K562 (cell line): ENCODE measurements at regions not wholly inside any gene's neighbourhood (a gene's known extent, or its start where the extent isn't known, plus 50 kb on each side); places are given as distances from the start of the nearest gene placed in this dataset.

Experiments used
- ARID4B ChIP-seq: sonication (generic); formaldehyde crosslinking; IDR thresholded peaks from 2 replicates; pipeline ENCODE4 v1.8.0; 2022; ENCODE audit warnings: mild to moderate bottlenecking, missing genetic modification reagents
- BDP1 ChIP-seq: IDR thresholded peaks from 3 replicates; pipeline ENCODE4 v1.6.1; 2011; ENCODE audit not compliant: insufficient read length, insufficient read depth
- CBFA2T3 ChIP-seq: fragments of 450-650 bp; IDR thresholded peaks from 2 replicates; pipeline ENCODE4 v1.6.1; 2017
- CEBPB ChIP-seq: fragments of 450-650 bp; IDR thresholded peaks from 2 replicates; pipeline ENCODE4 v1.6.1; 2016; ENCODE audit warnings: missing genetic modification characterization, missing compliant biosample characterization
- CXXC5 ChIP-seq: fragments of 250-450 bp; sonication (Bioruptor Pico); IDR thresholded peaks from 2 replicates; pipeline ENCODE4 v1.8.0; 2022; ENCODE audit warnings: inconsistent platforms, mild to moderate bottlenecking, moderate library complexity
- ESRRA ChIP-seq: fragments of 450-650 bp; IDR thresholded peaks from 2 replicates; pipeline ENCODE4 v1.6.1; 2014; ENCODE audit warnings: low read depth, mild to moderate bottlenecking, moderate library complexity, borderline replicate concordance
- FOXO4 ChIP-seq: fragments of 450-650 bp; formaldehyde crosslinking; IDR thresholded peaks from 2 replicates; pipeline ENCODE4 v1.4.0; 2020; ENCODE audit warnings: mild to moderate bottlenecking, moderate library complexity
- HDAC1 ChIP-seq, 2 experiments: fragments of 450-650 bp; IDR thresholded peaks; 2 replicates each; pipeline ENCODE4 v1.6.1; 2016 to 2017; ENCODE audit warnings: inconsistent platforms in 1 of 2, mild to moderate bottlenecking in 1 of 2, moderate library complexity in 1 of 2
- HMGN3 ChIP-seq: IDR thresholded peaks from 2 replicates; pipeline ENCODE4 v1.6.1; 2011; ENCODE audit warnings: borderline replicate concordance, low read depth, mild to moderate bottlenecking, mixed read lengths, low read length; ENCODE audit not compliant: insufficient read length; ENCODE audit errors: extremely low read depth
- KDM1A ChIP-seq, 2 experiments: fragments of 450-650 bp; IDR thresholded peaks; 2 replicates each; pipeline ENCODE4 v1.6.1; 2016; ENCODE audit warnings: mild to moderate bottlenecking in 2 of 2
- MTA1 ChIP-seq: fragments of 450-650 bp; IDR thresholded peaks from 2 replicates; pipeline ENCODE4 v1.6.1; 2017; ENCODE audit warnings: borderline replicate concordance
- MXD1 ChIP-seq: fragments of 250-450 bp; sonication (Bioruptor Pico); IDR thresholded peaks from 2 replicates; pipeline ENCODE4 v1.8.0; 2021; ENCODE audit warnings: borderline replicate concordance, mild to moderate bottlenecking, moderate library complexity; ENCODE audit not compliant: poor library complexity, severe bottlenecking
- NCOR1 ChIP-seq: fragments of 450-650 bp; IDR thresholded peaks from 2 replicates; pipeline ENCODE4 v1.6.1; 2016; ENCODE audit warnings: mild to moderate bottlenecking, moderate library complexity
- NFRKB ChIP-seq: fragments of 450-650 bp; IDR thresholded peaks from 2 replicates; pipeline ENCODE4 v1.6.1; 2016; ENCODE audit warnings: low read depth
- RB1 ChIP-seq: fragments of 450-650 bp; IDR thresholded peaks from 2 replicates; pipeline ENCODE4 v1.6.1; 2017; ENCODE audit warnings: low read depth, mild to moderate bottlenecking
- RBFOX2 ChIP-seq: fragments of 200-400 bp; formaldehyde crosslinking; IDR thresholded peaks from 2 replicates; pipeline ENCODE4 v1.6.1; 2017; ENCODE audit warnings: low read depth, mild to moderate bottlenecking, low read length, moderate library complexity
- RCOR1 ChIP-seq, 2 experiments: IDR thresholded peaks; 2 replicates each; pipeline ENCODE4 v1.6.1; 2012; ENCODE audit warnings: low read depth in 2 of 2, low read length in 2 of 2, borderline replicate concordance in 1 of 2, improper control_type of control experiment in 1 of 2
- SMARCA4 ChIP-seq: fragments of 450-650 bp; IDR thresholded peaks from 2 replicates; pipeline ENCODE4 v1.6.1; 2016
- SMARCE1 ChIP-seq: fragments of 450-650 bp; IDR thresholded peaks from 2 replicates; pipeline ENCODE4 v1.7.1; 2016; ENCODE audit warnings: mild to moderate bottlenecking
- SOX6 ChIP-seq: fragments of 450-650 bp; IDR thresholded peaks from 2 replicates; pipeline ENCODE4 v1.6.1; 2014; ENCODE audit warnings: mild to moderate bottlenecking
- TCF3 ChIP-seq: sonication (generic); formaldehyde crosslinking; IDR thresholded peaks from 2 replicates; pipeline ENCODE4 v1.4.0; 2020; ENCODE audit warnings: mild to moderate bottlenecking, missing genetic modification reagents
- TRIM24 ChIP-seq, 2 experiments: fragments of 450-650 bp; IDR thresholded peaks; 2 replicates each; pipeline ENCODE4 v1.6.1; 2016
- ZBTB2 ChIP-seq: fragments of 450-650 bp; IDR thresholded peaks from 2 replicates; pipeline ENCODE4 v1.6.1; 2016; ENCODE audit warnings: antibody characterized with exemption
- ZNF668 ChIP-seq: fragments of 250-450 bp; sonication (Bioruptor Pico); IDR thresholded peaks from 2 replicates; pipeline ENCODE4 v1.8.0; 2022; ENCODE audit warnings: mild to moderate bottlenecking, inconsistent platforms

- TF ChIP-seq BDP1 = no peak
- peak; percentile 53 for TF ChIP-seq TCF3 (CRISPR knock-in tag)
- TF ChIP-seq NFRKB = 0 out of 2 replicates have a peak, but pooled peaks have one; percentile 20
- peak; percentile 81 for TF ChIP-seq CBFA2T3
- peak; percentile 40 for TF ChIP-seq CEBPB (tag)
- TF ChIP-seq MTA1 = no peak
- TF ChIP-seq CXXC5 (CRISPR knock-in tag) = 0 out of 2 replicates have a peak, but pooled peaks have one; percentile 15
- peak; percentile 73 to 87 for TF ChIP-seq KDM1A (IDR thresholded peaks at IDR 0.05)
- peak in 1 of 2 experiments; percentile 5; a peak in 1 of 4 replicates for TF ChIP-seq RCOR1 (IDR thresholded peaks at IDR 0.05; ENCODE audit: borderline replicate concordance in 1 of 2, low read depth in 2 of 2, low read length in 2 of 2)
- peak; percentile 65 for TF ChIP-seq SMARCA4
- TF ChIP-seq ARID4B (CRISPR knock-in tag) = no peak
- no peak for TF ChIP-seq MXD1 (CRISPR knock-in tag)
- TF ChIP-seq ESRRA = no peak
- TF ChIP-seq SOX6 = peak; percentile 95
- TF ChIP-seq NCOR1 = peak; percentile 58
- no peak for TF ChIP-seq HMGN3
- TF ChIP-seq FOXO4 (CRISPR knock-in tag) = no peak
- 0 out of 2 replicates have a peak, but pooled peaks have one; percentile 17 for TF ChIP-seq SMARCE1
- TF ChIP-seq HDAC1 (IDR thresholded peaks at IDR 0.05) = peak in 1 of 2 experiments; percentile 59; a peak in 1 of 4 replicates
- no peak for TF ChIP-seq ZBTB2
- no peak for TF ChIP-seq RB1
- no peak for TF ChIP-seq RBFOX2
- TF ChIP-seq ZNF668 (CRISPR knock-in tag) = no peak
- peak in 1 of 2 experiments; percentile 52; a peak in 2 of 4 replicates for TF ChIP-seq TRIM24 (IDR thresholded peaks at IDR 0.05)
Observed at GRCh38 chr17:33868899-33869298, 386.2 kb upstream of the CCL2 start (continued).
